ENCODE measurements at regions not wholly inside any gene's neighbourhood (a gene's known extent, or its start where the extent isn't known, plus 50 kb on each side); places are given as distances from the start of the nearest gene placed in this dataset.

GRCh38 chr5:28877050-28877449 is 1838.7 kb upstream of the CDH9 start:
- no peak for TF ChIP-seq CTCF (IDR thresholded peaks at IDR 0.05; ENCODE audit: extremely low read depth, missing control alignments)
- no peak for DNase-seq (ENCODE audit: low spot score)

GRCh38 chr5:28864006-28864405 is 1825.6 kb upstream of the CDH9 start:
- TF ChIP-seq CTCF (IDR thresholded peaks at IDR 0.05; ENCODE audit: extremely low read depth, missing control alignments), result no peak
- no peak for DNase-seq (ENCODE audit: low spot score)

- TF ChIP-seq CTCF (IDR thresholded peaks at IDR 0.05; ENCODE audit: extremely low read depth, missing control alignments), result no peak
- DNase-seq (ENCODE audit: low spot score), result no peak
Measured at GRCh38 chr5:28862860-28863196, 1824.4 kb upstream of the CDH9 start.

DNA sequence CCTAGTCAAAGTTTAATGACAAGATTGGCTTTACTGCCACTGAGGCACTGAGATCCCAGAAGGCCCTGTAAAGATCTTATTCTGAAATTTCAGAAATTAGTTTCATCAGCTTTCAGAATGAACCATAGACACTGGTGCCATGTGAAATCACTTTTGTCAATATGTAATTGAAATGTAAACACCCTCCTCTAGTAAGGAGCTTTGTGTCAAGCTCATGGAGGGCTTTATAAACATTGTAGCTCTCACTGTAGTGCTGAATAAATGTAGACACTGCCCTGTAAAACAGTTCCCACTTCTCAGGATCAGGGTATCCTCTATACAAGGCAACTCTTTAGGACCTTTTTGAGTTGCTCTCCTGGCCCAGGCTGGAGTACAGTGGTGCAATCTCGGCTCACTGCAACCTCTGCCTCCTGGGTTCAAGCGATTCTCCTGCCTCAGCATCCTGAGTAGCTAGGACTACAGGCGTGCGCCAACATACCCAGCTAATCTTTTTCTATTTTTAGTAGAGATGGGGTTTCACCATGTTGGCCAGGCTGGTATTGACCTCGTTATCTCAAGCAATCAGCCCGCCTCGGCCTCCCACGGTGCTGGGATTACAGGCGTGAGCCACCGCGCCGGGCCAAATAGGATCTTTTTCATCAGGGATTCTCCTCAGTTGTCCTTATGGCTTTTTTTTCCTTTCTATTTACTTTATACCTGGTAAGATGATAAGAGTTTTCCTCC is 1823.9 kb upstream of the CDH9 start:
- no peak for TF ChIP-seq CTCF (IDR thresholded peaks at IDR 0.05; ENCODE audit: extremely low read depth, missing control alignments)
- DNase-seq (ENCODE audit: low spot score), result no peak

DNA sequence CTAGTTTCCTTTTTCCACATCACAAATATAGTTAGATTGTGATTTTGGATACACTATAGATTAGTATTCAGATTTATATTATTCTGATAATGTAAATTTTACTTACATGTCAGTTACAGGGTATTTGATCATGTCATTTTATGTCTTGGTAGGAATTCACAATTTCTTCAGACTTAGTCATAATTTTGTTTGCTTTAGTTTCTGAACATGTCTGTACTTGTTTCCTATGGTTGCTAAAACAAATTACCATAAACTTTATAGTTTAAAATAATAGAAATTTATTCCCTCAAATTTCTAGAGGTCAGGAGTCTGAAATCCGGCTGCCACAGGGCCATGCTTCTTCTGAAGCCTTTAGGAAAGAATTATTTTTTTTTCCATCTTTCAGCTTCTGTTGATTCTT is 1817.2 kb upstream of the CDH9 start:
- TF ChIP-seq CTCF (IDR thresholded peaks at IDR 0.05; ENCODE audit: extremely low read depth, missing control alignments), result no peak
- DNase-seq (ENCODE audit: low spot score), result no peak

- no peak for TF ChIP-seq CTCF (IDR thresholded peaks at IDR 0.05; ENCODE audit: extremely low read depth, missing control alignments)
- DNase-seq (ENCODE audit: low spot score), result no peak
Measured at GRCh38 chr5:28850320-28850921, 1812.0 kb upstream of the CDH9 start.

- DNase-seq (ENCODE audit: low spot score), result no peak
- no peak for TF ChIP-seq CTCF (IDR thresholded peaks at IDR 0.05; ENCODE audit: extremely low read depth, missing control alignments)
Measured at GRCh38 chr5:28831042-28831441, 1792.7 kb upstream of the CDH9 start.
